DMS 273 (cell line): ENCODE measurements at regions not wholly inside any gene's neighbourhood (a gene's known extent, or its start where the extent isn't known, plus 50 kb on each side); places are given as distances from the start of the nearest gene placed in this dataset.
"Not testable (repeated sequence)": the region's sequence is repeated elsewhere in the genome, so short reads cannot be mapped to it uniquely, and the experiment has no call there.

Experiments used
- DNase-seq: peaks from one replicate; lab custom pipeline; 2025; ENCODE audit not compliant: unreplicated experiment; lab: John Stamatoyannopoulos, UW

DNA sequence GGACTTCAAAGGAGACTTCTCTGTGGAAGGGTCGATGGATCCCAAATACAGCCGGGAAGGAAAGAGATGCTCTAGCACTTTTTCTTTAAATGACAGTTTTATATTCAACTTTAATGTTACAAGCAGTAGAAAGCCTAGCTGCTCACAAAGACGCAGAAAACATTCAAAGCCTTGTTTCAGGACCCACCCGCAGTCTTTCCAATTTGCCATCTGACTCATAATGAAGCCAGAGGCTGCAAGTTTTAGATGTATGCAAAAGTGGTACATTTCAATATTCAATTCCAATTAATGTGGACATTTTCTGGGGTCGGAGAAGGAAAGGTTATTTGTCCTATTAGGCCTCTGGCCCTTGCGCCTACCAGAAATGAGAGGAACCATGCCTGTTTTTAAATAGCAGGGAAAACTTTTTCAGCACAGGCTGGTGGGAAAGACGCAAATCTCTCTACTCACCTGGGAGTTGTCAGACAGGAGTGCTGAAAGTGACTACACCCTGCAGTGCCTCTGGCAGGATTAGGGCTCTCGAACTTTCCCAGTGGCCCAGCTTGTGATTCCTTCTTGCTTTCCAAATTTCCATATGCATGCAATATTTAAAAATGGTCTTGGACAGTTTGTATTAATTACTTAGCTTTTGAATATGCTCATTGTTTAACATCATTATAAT is 117.4 kb upstream of the MBNL1 start:
- no peak for DNase-seq

DNA sequence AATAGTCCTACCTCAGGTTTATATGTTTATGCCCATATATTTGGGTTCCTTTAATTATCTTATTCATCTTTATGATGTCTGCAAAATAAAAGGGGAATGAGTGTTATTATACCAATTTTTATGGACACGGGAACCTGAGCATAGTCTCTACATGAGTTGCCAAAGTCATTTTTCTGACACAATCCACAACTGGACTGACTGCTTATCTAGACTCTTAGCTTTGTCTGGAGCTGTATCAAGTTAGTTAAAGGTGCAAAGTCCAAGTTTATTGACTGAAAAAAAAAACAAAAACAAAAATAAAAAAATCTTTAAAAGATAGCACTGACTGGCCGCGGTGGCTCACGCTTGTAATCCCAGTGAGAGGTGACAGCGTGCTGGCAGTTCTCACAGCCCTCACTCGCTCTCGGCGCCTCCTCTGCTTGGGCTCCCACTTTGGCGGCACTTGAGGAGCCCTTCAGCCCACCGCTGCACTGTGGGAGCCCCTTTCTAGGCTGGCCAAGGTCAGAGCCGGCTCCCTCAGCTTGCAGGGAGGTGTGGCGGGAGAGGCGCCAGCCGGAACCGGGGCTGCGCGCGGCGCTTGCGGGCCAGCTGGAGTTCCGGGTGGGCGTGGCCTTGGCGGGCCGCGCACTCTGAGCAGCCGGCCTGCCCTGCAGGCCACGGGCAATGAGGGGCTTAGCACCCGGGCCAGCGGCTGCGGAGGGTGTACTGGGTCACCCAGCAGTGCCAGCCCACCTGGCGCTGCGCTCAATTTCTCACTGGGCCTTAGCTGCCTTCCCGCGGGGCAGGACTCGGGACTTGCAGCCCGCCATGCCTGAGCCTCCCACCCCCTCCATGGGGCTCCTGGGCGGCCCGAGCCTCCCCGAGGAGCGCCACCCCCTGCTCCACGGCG is 116.6 kb upstream of the MBNL1 start:
- not testable (repeated sequence) for DNase-seq

DNA sequence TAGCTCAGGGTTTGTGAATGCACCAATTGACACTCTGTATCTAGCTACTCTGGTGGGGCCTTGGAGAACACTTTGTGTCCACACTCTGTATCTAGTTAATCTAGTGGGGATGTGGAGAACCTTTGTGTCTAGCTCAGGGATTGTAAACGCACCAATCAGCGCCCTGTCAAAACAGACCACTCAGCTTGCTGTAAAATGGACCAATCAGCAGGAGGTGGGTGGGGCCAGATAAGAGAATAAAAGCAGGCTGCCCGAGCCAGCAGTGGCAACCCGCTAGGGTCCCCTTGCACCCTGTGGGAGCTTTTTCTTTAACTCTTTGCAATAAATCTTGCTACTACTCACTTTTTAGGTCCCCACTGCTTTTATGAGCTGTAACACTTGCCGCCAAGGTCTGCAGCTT is 115.6 kb upstream of the MBNL1 start:
- not testable (repeated sequence) for DNase-seq

DNA sequence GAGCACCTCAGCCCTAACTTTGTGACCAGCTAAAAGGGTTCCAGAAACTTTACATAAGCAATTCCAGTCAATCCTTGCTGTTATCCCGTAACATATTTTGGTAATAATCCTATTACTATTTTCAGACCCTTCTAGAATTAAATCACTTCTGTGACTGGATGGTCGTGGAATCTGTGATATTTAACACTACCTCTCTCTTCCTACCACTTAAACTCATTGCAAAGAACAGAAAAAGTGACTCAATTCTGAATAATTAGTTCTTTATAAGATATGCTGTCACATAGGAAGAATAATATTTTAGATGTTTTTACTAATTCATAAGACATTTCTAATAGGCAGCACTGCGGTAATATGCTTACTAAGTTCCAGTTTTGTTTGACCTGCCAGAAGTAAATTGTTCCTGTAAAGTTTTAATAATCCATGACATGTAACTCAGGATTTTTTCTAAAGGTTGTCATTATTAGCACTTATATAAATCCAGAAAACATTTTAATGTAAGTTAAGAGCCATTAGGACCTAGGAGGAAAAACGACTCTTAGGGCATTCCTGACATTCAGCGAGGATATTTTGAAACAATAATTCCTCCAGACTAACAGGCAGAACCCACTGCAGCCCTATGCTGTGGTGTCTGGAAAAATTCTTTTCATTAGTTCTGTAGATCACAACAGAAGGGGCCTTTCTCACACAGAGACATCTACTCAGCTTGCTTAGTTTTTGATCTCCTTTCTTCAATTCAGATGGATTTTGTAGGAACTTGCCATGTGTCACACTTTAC is 113.3 kb upstream of the MBNL1 start:
- DNase-seq, result no peak

DNA sequence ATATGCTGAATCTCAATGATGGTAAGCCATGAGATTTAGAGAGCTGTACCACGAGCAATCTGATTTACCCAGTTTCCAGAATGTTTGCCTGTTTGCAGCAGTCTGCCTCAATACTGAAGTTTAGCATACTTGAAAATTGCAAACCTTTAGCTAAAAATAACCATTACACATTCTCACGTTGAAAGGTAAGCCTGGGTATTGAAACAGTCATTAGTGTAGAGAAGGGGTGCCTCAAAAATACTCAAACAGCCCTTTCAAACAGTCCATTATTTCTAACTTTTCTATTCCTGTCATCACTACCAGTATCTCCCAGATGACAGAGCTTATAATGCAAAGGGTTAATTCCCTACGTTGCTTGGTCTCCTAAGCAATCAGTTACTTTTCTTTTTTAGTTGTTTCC is 111.8 kb upstream of the MBNL1 start:
- no peak for DNase-seq

DNA sequence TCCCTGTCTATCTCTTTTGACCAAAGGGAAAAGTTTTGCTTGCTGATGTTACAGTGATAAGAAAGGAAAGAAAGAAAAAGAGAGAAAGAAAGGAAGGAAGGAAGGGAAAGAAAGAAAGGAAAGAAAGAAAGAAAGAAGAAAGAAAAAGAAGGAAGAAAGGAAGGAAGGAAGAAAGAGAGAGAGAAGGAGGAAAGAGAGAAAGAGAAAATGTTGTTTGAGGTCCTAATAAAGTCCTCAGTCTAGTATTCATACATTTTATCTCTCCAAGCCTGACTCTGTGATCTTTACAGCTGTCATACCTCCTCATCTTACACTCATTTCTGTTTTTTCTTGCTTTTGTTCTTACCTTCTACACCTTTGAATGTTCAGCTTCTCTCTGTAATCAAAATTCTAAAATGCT is 111.4 kb upstream of the MBNL1 start:
- DNase-seq, result no peak

DNA sequence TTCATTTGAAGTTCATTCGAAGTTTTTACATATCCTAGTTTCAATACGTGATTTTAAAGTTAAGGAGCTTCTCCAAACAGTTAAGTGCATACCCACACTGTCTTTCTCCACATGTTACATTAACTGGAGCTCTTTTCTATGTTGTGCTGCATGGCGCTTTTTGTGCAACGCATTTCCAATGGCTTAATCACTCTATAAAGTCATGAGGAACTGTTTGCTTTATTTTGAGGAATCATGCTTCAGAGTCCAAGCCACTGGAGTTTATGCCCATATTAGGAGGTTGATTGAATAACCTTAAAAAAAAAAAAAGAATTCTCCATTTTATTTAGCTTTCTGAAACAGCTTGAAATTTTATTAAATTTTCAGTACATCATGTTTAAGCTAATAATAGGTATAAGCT is 109.4 kb upstream of the MBNL1 start:
- DNase-seq, result no peak

DNA sequence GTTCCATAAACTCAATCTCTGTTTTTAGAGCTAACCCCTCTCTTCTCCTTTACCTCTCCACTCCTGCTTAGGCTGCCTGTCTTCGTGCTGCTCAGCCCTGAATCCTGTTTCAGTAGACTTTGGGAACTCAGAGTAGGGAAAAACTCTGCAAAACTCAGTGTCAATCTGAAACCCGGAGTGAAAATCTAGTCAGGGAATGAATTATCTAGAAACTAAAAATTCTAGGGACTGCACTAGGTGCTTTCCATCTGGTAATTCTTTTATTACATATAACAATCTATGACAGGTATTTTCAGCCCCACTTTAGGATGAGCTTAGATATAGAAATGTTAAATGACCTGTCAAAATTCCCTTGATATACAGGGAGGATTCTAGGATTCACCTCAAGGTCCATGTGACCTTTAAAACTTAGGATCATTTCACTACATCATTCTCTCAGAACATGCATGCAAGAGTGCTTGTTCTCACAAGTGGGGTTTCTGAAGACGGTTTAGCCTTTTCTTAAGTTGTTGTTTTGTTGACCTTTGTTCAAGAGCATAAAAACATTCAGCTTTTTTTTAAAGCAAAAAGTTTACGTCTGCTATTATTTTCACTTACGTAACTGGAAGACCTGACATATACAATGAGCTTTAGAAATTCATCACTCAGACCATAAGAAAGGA is 108.2 kb upstream of the MBNL1 start:
- DNase-seq, result no peak

DNA sequence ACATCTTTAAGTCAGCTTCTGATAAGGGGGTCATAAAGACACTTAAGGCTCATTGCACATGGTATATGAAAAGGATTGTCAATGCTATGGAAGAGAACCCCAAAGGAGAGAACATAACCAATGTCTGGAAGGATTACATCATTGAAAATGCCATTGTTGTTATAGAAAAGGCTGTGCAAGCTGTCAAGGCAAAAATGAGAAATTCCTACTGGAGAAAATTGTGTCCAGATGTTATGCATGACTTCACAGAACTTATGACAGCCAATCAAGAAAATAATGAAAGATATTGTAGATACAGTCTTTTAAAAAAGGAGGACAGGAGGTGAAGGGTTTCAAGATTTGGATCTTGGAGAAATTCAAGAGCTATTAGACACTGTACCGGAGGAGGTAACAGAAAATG is 96.3 kb upstream of the MBNL1 start:
- no peak for DNase-seq

DNA sequence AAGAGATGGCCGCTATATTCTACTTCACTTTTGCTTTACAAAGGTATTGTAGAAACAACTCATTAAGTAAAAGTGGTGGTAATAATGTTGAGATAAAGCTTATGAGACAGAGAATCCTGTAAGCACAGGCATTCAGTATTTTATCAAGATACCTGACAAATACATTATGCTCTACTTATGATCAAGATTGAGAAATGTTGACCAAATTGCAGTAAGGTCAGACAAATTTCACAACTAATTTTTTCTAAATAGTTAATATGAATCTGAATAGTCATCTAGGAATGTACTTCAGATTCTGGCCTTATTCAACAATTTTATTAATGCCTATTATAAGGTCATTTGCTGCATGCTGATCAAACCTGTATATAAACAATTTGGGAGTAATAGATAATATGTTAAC is 95.1 kb upstream of the MBNL1 start:
- no peak for DNase-seq

DNA sequence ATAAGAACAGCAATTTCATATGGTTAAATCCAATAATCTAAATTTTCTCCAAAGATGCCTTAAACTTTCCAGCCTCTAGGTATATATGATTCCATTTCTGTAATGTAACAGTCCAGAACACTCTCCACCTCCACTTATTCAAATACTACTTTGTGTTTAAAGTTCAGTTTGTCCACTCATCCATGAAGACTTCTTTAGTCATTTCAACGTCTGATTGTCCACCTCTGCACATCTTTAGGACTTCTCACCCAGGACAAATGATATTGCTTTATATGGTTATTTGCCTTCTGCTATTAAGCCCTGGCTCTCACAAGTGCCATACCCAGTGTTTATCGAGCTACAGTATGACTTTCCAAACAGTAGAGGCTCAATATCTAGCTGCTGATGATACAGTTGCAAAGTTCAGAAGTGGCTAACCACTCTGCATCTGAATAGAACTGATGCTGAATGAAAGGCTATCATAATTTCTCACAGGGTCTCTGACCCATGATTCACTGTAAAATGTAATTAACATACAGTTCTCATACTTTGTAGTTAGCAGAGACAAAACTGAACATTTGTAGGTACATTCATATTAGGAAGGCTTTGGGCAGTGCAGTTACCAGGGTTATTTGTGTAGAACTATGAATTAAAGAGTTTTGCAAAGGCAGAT is 93.7 kb upstream of the MBNL1 start:
- no peak for DNase-seq

DNA sequence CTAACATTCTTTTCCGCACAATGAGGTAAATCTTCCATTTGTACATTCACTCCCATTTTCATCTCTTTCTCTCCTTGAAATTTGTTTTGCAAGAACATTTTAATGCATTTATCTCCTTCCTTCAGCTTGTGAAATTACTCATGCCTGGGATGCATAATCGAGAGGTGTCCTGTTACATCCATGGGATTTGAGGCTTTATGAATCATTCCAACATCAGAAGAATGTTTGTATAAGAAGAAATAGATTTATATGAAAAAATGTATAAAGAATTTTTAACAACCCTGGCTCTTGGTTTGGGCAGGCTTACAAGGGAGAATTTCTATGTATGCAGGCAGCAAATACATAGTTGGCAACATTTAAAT is 93.2 kb upstream of the MBNL1 start:
- no peak for DNase-seq

DNA sequence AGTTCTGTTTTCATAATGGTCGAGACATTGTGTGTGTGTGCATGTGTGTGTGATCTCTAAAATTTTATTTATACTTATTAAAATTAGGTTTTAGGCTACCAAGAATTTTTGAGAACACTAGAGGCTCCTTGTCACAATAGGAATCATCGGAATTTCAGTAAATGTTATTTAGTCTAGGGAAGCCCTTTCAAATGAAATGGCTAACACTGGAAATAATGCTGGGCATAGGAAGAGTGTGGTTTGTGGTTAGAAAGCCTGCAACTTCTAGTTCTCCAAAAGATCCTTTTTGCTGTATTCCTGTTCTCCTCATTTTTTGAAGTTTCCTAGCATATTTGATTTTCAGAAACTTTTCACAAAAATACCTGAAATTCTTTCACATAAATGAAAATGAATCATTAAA is 92.5 kb upstream of the MBNL1 start:
- no peak for DNase-seq

DNA sequence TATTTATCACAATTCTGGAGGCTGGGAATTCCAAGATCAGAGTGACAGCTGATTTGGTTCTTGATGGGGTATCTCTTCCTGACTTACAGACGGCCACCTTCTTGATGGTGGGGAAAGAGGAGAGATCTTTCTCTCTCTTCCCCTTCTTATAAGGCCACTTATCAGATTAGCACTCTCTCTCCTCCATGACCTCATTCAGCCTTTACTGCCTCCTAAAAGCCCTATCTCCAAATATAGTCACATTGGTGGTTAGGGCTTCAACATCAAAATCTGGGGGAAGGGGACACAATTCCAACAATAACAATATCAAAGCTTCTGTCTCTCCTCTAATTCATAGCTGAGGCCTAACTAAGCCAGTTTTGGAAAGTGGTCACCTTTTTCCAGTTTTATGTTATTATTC is 91.7 kb upstream of the MBNL1 start:
- no peak for DNase-seq

DNA sequence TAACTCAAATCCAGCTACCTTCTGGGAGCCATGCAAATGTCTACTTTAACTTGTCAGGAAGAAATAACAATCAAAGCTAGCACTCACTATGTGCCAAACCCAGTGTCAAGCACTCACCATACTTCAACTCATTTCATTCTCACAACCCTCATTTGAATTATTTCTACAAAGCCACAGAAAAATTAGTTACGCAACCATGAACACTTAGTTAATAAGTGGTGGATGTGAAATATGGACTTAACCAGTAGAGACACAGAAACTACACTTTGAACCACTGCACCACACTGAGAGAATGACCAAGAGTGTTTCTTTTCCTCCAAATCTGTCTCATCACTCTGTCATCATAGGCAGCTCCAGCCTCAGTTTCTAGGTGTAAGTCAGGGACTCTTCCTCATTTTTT is 91.0 kb upstream of the MBNL1 start:
- no peak for DNase-seq

DNA sequence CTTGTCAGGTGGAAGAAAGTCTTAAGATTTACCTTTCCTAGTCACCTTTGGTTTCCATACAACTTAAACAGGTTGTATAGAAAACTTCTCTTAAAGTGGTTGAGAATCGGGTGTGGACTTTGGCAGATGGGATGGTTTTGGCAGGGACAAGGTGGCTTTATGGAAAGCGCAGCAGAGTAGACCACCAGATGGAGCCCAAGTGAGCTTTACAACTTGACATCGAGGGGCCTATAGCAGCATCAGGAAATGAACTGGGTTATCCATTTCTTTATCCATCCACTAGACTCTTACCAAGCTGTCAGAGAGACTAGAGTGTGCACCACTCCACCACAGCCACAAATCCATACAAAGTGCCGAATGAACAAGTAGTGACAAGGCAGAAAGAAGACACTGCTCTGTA is 85.3 kb upstream of the MBNL1 start:
- peak; percentile 79 for DNase-seq

DNA sequence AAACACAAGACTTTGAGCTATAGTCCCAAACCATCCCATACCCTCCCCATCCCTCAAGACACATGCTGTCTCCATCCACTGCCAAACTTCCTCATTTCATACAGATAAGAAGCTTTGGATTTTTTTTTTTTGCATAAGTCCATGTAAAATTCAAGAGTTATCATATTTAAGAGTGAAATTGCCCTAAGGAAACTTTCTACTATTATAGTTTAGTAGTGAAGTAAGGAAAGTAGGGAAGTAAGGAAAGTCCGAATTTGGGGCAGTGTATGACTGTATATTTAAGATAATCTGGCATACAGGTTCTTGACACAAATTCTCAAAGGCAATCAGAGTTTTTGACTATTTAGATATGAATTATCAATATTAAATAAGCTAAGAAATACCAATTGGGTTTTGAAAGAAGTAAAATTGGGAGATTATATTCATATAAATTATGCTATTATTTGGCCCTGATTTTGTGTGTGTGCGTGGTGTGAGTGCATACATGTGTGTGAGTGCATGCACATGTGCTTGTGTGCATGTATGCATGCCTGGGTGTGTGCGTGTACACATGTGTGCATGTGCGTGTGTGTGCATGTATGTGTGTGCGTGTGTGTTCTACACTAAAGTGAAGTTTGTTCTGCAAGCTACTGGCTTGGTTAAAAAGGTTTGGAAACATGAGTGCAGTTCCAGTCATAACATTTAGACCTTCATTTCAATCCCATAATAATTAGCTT is 83.6 kb upstream of the MBNL1 start:
- no peak for DNase-seq

DNA sequence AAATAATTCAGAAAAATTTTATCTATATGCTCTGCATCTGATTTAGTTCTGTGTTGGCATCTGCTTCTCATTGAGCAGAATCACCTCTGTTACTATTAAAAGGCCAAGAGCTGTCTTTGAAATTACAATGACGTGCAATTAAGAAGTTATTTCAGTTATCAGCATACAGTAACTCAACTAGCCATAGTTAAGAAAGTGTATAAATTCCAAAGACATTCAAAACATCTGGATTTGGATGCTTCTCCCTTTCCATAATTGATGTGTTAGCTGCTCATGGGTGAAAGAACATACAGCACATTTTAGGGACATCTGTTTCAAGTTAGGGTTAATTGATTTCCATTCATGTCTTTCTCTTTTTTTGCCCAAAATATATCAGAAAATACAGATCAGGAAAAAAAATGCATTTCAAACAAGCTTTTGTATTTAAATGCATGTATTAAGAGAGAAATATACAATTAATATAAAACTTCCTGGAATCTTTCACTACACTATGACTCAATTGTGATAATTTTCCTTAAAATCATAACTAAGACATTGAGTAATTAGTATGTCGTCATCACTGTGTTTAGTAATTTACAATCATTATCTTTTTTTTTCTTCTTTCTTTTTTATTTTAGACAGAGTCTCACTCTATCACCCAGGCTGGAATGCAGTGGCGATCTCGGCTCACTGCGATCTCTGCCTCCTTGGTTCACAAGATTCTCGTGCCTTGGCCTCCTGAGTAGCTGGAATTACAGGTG is 82.7 kb upstream of the MBNL1 start:
- no peak for DNase-seq

DNA sequence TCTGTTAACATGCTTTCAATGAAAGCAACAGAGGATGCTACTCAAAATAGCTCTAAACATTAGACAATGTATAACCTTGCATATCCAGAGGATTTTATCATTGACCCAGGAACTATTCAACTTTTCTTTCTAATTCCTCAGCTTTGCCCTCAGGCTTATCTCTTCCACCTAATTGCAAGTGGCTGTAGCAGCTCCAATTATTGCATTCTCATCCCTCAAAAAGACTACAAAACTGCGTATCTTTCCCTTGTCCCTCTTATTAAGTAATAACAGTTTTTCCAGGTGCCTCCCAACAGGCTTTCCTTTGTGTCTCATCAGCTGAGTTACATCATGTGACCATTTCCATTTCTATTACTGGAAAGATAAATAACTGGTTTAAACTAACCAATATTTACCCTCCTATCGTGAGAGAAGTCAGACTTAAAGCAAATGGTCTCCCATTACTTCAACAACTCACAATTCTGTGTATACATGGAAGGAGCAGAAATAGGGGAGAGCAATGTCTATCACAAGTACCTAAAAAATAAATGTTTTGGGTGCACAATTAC is 78.0 kb upstream of the MBNL1 start:
- DNase-seq, result no peak
